NCI-H2227 (cell line): ENCODE measurements at regions not wholly inside any gene's neighbourhood (a gene's known extent, or its start where the extent isn't known, plus 50 kb on each side); places are given as distances from the start of the nearest gene placed in this dataset.

ENCODE experiments used
- DNase-seq: peaks from one replicate; lab custom pipeline; 2025; ENCODE audit not compliant: unreplicated experiment; lab: John Stamatoyannopoulos, UW

- DNase-seq: no peak
Measured at GRCh38 chr1:232386294-232386693, 243.6 kb downstream of the SIPA1L2 start.

DNA sequence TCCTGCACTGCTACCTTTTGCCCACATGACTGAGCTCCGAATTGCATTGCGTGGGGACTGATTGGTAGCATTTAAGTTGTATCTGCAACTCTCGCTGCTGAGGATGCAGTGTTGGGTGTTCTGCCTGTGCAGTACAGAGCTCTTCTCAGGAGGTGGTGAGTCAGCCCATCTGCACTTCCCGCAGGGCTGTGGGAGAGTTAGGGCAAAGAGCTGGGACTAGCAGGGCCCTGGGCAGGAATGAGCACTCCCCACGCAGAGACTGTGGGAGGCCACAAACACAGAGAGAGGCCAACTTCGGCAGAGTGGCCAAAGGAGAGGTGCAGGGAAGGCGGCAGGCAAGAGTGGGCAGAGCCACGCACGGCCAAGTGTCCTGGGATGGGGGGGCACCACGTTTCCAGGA is 244.7 kb downstream of the SIPA1L2 start:
- no peak for DNase-seq

GRCh38 chr1:232384171-232384883 is 245.6 kb downstream of the SIPA1L2 start:
- no peak for DNase-seq

DNA sequence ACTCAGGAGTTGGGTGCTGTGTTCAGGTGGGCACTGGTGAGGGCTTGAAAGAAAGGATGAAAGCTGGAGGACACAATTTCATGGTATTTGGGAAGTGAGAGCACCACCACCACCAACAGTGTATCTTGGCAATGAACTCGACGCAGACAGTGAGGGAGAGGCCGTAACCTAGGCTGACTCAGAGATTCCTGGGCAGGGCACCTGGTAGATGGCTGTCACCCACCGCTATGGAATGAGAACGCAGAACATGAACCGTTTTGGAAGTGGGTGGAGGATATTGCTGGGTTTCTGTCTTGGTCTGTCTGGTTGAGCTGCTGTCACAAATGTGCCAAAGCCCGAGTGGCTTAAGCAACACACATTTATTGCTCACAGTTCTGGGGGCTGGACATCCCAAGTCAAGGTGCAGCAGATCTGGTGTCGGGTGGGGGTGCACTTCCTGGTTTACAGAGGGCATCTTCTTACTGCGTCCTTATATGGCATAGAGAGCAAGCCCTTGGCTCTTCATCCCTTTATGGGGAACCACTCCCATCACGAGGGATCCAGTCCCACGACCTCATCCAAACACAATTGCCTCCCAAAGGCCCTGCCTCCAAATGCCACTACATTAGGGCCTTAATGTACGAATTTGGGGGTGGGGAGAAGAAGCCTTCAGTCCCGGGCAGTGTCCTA is 246.3 kb downstream of the SIPA1L2 start:
- DNase-seq: no peak

DNA sequence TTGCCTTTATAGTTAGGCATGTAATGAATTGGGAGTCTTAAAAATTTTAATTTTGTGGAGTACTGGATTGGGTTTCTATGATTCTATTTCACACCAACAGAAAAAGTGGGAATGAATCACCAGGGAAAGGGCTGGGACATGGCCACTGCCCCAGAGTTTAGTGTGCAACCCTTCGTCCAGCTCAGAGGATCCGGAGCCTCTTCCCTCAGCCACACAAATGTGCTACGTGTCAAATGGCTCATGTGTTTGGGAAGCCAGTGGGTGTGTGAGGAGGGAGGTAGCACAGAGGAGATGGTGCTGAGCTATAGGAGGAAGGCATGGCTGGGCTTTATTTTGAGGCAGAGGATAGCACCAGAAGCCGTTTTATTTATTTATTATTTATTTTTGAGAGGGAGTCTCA is 247.3 kb downstream of the SIPA1L2 start:
- no peak for DNase-seq

- DNase-seq: no peak
Measured at GRCh38 chr1:232381394-232382100, 248.4 kb downstream of the SIPA1L2 start.

DNA sequence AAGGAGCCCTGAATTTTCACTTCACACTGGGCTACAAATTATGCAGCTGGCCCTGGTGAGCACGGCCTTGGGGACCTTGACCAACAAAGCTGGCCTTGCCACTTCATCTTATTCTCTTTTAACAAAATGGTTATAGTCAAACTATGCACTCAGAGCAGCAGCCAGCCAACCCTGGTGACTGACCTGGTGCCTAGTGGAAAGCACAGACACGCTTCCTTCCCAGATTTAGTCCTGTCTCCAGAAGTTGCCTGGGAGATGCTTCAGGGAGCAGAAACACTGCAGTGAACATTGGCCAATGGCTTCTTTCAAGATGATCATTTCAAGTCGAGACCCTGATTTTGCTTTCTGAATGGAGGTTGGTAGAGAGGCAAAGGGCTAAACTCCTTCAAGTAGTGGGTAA is 249.3 kb downstream of the SIPA1L2 start:
- no peak for DNase-seq

GRCh38 chr1:232380131-232380530 is 249.8 kb downstream of the SIPA1L2 start:
- no peak for DNase-seq

DNA sequence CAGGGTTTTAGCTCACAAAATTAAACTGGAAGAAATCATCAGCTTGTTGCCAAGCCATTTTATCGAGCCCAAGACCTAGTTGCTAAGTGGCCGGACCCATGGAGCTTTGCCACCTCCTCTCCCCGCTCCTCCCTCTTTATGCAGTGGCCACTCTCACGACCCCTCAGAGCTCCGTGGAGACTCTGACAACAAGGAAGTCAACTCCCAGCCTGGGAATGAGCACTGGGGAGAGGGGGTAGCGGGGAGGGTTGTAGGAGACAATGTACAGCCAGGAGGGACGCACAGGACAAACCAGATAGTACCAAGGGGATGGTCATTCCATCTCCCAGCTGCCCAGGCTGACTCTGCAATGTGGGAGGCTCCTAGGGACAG is 250.9 kb downstream of the SIPA1L2 start:
- DNase-seq: no peak

GRCh38 chr1:232378266-232379062 is 251.5 kb downstream of the SIPA1L2 start:
- DNase-seq: no peak

DNA sequence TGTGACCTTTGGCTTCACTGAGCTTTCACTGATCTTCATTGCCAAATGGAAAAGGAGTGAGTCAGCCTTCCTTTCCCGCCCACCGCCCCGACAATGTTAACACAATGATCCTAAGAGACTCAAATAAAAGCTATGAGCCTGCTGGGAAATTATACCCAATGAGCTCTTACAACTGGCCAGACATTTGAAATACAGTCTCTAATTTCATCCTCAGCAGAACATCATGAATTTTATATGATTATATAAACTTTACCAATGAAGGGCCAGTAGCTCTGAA is 252.5 kb downstream of the SIPA1L2 start:
- no peak for DNase-seq

DNA sequence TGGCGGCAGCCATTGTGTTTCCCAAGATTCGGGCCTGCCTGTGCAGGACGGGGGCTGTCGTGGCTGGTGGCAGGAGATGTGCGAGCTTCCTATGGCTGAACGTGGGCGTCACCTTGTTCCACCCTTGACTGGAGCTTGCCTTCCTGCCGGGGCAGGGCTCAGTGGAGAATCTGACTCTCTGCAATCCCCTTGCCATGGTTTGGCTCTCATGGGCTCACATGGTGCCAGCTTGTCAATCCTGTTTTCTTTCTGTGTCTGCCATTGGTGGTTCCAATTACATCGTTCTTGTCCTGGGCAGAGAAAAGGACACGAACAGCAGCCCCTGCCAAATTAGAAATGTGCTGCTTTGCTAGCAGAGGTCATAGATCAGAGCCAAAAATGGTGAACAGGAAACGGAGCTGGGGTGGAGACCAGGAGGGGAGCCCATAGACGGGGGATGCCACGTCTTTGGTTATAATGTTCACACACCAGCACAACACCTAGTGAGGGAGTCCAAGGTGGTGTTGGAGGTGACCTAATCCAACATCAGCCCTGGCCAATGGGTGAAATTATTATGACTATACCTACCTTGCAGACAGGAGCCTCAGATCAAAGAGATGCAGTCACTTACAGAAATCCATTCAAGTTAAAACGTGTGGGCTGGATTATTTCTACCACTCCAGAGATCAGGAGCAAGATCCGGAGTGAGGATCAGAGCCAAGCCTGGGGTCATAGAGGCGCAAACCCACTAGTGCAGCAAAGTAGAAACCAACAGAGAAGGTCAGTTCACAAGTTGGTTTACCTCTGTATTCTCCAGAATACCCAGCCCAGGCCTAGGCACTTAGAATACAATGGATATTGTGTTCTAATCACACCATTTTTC is 253.1 kb downstream of the SIPA1L2 start:
- DNase-seq: no peak

DNA sequence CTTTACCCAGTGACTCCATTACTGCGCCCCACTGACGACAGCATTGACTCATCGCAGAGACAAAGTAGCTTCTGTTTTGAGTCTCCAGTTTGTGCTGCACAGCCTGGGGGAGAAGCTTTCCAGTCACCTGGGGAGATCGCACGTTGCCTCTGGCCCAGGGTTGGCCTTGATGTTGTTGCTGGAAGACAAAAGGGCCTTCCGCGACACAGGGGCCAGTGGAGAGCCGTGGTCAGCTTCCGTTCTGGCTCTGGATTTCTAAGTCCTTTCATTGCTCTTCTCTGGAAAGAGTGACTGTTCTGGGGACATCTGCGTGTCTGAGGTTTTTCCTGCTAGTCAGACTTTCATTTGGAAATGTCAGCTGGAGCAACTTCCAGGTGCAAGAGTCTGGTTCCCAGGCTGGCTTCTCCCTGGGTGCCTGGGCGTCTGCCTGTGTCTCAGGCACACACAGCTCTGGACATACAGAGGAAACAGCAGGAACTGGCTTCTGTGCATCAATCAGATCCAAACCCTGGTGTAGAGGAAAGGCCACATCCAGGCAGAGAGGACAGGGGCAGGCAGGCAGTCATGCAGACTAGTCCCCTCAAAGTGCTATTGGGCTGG is 257.0 kb downstream of the SIPA1L2 start:
- no peak for DNase-seq

DNA sequence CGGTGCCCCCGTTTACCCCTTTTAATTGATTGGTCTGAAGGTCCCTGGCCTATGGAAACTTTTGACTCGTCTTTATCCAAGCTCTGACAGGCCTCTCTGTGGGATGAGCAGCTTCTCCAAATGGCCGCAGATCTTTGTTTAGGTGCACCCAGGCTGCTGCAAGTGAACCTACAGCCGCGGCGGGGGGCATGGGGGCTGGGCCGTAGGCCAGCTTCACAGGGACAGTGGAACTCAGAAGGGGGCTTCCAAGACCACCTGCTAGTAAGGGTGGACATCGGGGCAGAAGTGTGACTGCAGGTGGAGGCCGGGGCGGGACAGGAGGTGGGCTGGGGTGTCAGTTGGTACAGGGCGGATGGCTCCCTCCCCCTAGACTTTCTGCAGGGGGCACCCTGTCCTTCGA is 257.5 kb downstream of the SIPA1L2 start:
- DNase-seq: no peak

- DNase-seq: no peak
Measured at GRCh38 chr1:232369451-232370296, 260.3 kb downstream of the SIPA1L2 start.

- no peak for DNase-seq
Measured at GRCh38 chr1:232368821-232369321, 261.1 kb downstream of the SIPA1L2 start.

DNA sequence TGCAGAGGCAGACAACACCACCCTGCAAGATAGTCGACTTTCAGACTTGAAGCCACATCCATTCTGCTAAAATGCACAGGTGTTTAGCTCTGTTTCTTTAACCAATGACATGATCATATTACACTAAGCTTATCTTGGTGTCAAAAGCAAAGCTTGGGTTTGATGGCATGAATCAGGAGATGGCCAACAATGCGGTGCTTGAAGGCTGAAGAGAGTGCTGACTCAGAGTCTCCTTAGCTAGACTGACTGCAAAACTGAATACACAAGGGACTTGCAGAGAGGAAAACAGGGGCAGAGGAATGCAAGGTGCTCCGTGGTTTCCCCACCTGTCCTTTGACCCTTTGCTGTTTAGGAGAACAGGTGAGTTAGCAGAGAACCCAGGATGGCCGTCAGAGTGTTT is 262.6 kb downstream of the SIPA1L2 start:
- DNase-seq: no peak

GRCh38 chr1:232364654-232365382 is 265.1 kb downstream of the SIPA1L2 start:
- DNase-seq: no peak

DNA sequence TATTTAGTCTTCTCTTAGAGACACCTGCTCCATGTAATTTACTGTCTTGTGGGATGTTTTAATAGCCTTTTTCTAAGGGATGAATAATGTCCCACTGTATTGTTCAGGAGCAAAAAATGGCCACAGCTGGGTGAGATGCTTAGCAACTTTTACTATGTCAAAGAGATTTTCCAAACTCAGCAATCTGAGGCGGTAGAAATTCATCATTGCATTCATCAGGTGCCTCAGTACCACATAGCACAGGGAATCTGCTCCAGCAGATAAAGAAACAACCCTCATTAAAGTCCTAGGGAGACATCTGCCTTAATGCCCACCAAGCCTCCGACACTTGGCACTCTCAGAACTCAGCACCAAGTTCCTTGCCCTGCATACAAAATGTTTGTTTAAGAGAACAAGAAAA is 266.9 kb downstream of the SIPA1L2 start:
- DNase-seq: no peak
